GM21423 (cell line): ENCODE measurements at regions not wholly inside any gene's neighbourhood (a gene's known extent, or its start where the extent isn't known, plus 50 kb on each side); places are given as distances from the start of the nearest gene placed in this dataset.
"Not testable (repeated sequence)": the region's sequence is repeated elsewhere in the genome, so short reads cannot be mapped to it uniquely, and the experiment has no call there.

Source experiments
- ATAC-seq: cut with Tn5 transposase; IDR thresholded peaks from one replicate; pipeline ENCODE4 v1.9.1; 2021; ENCODE audit warnings: mild to moderate bottlenecking, moderate library complexity; ENCODE audit not compliant: unreplicated experiment

DNA sequence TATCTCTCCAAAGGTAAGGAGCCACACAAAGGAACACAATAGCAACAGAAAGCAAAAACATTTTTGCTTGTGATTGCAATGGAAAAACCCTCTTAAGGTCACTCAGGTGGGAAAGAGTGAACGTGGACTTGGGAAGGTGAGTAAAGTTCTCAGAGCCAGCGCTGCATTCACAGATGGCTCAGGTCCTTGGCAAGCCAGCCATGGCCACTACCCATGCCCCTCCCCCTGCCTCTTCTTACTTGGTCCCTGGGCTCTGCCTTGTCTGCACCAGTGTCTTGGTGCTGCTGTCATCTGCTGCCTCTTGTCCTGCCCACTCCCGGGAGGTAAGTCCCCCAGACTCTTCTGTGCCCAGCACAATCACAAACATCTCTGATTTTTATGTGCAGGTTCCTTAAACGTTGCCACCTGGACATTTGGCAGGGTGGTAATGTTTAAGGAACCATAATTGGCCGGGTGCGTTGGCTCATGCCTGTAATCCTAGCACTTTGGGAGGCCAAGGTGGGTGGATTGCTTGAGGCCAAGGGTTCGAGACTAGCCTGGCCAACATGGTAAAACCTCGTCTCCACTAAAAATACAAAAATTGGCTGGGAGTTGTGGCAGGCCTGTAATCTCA, 74.6 kb downstream of the FEM1C start:
- no peak for ATAC-seq

- ATAC-seq: no peak
These were observed 76.9 kb downstream of the FEM1C start for GRCh38 chr5:115467628-115468027.

DNA sequence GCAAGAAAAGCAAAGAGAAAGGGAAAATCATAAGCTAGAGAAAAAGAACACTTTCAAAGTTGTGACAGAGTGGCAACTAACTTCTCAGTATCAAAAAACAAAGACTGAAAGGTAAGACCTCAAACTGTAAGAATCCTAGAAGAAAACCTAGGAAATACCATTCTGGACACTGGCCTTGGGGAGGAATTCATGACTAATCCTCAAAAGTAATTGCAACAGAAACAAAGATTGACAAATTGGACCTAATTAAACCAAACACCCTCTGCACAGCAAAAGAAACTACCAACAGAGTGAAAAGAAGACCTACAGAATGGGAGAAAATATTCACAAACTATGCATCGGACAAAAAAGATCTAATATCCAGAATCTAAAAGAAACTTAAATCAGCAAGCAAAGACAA, 79.1 kb downstream of the FEM1C start:
- ATAC-seq: no peak

DNA sequence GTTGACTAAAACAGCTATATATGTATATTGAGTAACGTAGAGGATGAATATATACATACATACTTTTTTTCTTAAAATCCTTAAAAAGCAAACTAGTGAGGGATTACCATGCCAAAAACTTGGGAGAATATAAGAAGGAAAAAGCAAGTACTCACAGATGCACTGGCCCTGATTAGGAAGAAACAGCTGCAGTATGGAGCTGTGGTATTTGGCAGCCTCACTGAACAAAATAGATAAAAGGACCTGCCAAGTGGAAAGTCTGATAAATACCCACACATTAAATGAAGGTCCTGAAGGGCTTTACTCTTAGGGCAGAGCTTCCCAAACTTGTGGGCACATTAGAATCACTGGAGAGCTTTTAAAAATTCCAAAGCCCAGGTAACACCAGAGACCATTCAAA, 80.6 kb downstream of the FEM1C start:
- no peak for ATAC-seq

- no peak for ATAC-seq
These were observed 82.9 kb downstream of the FEM1C start for GRCh38 chr5:115461506-115462290.

DNA sequence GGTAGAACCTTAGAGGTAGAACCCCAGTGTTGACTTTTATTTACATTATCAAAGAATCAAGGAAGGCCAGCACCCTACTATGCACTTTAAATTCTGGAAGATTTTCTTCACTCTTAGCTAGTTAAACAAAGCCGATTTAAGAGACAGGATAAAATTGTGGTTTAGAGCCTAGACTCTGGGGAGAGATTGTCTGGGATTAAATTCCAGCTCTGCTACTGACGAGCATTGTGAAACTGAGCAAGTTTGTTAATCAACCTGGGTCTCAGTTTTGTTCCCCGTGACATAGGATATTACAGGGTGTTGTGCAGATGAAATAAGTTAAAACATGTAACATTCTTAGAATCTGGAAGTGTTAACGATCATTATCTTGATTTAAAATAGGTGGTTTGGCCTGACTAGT, 83.5 kb downstream of the FEM1C start:
- no peak for ATAC-seq

GRCh38 chr5:115460472-115460871, 84.1 kb downstream of the FEM1C start:
- ATAC-seq: peak; percentile 54

DNA sequence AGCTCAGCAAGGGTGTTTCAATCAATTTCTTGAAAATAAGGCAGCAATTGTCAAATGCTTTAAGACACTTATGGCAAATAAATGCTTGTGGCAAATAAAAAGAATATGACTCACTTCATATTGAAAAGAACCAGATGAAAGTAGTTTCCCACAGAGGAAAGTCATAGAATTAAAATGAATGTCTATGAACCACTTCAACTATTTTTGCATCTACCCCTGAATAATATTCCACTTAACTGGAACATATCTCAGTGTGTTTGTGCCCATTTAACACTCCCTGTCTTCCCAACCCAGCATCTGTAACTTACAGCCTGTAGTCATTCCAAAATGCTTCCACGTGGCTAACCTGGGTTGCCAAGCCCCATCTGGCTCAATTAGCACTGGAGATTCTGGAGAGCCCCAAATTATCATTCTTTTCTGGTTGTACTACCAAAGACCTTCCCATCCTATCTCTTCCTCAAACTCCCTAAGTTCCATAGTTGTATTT, 84.7 kb downstream of the FEM1C start:
- no peak for ATAC-seq

- ATAC-seq: no peak
These were observed 86.2 kb downstream of the FEM1C start for GRCh38 chr5:115458416-115458815.

DNA sequence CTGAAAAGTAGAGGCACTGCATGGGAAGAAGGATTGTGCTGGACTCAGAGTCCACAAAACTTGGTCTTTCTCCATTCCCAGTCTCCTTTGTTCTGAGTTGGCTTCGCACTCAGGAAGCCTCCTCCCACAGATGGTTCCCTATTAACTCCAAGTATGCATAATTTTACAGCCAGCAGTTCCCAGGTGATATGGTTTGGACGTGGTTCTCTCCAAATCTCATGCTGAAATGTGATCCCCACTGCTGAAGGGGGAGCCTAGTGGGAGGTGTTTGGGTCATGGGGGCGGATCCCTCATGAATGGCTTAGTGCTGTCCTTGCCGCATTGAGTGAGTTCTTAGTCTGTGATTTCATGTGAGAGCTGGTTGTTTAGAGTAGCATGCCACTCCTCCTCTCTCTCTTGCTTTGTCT, 86.6 kb downstream of the FEM1C start:
- ATAC-seq: no peak

DNA sequence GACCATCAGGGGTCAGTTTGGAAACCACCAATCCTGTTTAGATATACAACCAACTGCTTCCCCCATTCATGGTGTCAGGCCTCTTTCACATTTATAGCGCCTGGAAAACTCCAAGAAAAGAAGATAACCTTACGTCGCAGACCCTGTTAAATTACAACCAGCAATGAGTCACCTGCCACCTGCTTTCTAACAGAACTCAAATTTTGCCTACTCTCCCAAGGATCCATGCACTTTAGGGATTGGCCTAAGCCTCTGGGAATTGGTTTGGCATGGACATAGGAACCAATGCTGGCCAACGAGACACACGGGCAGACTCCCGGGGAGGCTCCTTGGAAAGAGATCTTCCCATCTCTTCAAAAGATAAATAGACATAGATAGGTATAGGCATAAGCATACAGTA, 87.0 kb downstream of the FEM1C start:
- ATAC-seq: no peak

- no peak for ATAC-seq
These were observed 88.0 kb downstream of the FEM1C start for GRCh38 chr5:115456539-115457040.

GRCh38 chr5:115456056-115456455, 88.5 kb downstream of the FEM1C start:
- no peak for ATAC-seq

- ATAC-seq: no peak
These were observed 89.3 kb downstream of the FEM1C start for GRCh38 chr5:115455301-115455707.

GRCh38 chr5:115453391-115454095, 91.0 kb downstream of the FEM1C start:
- ATAC-seq: no peak

DNA sequence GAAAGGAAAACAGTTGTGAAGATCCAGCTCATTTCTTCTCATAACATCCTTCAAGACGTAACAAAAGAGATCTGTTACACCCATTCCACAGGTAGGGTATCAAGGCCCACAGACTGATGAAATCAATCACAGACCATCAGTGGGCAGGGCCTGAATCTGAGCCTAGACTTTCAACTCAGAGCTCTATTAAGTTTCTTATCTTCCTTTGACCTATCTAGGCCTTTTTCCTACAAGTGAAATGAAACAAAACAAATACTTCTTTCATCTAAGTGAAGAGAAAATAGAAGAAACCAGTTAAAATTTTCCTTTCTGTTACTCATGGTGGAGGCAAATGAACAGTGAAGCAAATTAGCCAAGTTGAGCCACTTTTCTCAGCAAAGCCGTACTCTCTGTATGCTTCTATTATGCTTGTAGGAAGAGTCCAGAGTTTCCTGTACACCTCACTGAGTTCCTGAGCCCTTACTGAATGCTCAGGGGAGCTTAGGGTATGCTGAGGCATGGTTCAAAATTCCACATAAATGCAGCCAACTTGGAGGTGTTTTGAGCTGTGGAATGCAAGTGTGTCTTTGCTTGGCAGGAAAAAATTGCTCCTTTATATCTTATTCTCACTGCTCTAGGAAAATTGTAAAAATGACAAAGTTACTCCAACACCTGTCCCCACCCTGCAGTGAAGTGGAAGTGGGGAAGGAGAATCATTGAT, 91.9 kb downstream of the FEM1C start:
- no peak for ATAC-seq

GRCh38 chr5:115452083-115452482, 92.5 kb downstream of the FEM1C start:
- no peak for ATAC-seq

- ATAC-seq: no peak
These were observed 93.8 kb downstream of the FEM1C start for GRCh38 chr5:115450741-115451140.

DNA sequence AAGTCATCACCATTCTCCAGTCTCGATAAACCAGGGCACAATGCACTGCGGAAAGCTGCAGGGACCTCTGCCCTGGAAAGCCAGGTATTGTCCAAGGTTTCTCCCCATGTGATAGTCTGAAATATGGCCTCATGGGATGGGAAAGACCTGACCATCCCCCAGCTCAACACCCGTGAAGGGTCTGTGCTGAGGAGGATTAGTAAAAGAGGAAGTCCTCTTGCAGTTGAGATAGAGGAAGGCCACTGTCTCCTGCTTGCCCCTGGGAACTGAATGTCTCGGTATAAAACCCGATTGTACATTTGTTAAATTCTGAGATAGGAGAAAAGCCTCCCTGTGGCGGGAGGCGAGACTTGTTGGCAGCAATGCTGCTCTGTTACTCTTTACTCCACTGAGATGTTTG, 95.9 kb downstream of the FEM1C start:
- ATAC-seq: not testable (repeated sequence)

GRCh38 chr5:115440782-115441451, 103.7 kb downstream of the FEM1C start:
- no peak for ATAC-seq
